DOHH2 (cell line): ENCODE measurements at regions not wholly inside any gene's neighbourhood (a gene's known extent, or its start where the extent isn't known, plus 50 kb on each side); places are given as distances from the start of the nearest gene placed in this dataset.

Source experiments
- H3F3A ChIP-seq: fragments of 200-600 bp; sonication (generic), shearing (Covaris generic); 2 replicates; pipeline ENCODE4 v1.6.0; 2016; ENCODE audit warnings: antibody characterized with exemption, mild to moderate bottlenecking; ENCODE audit not compliant: control insufficient read depth, insufficient read depth
- H3K27ac ChIP-seq: fragments of 200-600 bp; sonication (generic); 2 replicates; pipeline ENCODE4 v1.5.1; 2014; ENCODE audit warnings: low read depth, mild to moderate bottlenecking, low read length, moderate library complexity
- H3K27me3 ChIP-seq: fragments of 200-600 bp; sonication (generic); 2 replicates; pipeline ENCODE4 v1.6.1; 2014; ENCODE audit warnings: mild to moderate bottlenecking, low read length, mixed read lengths; ENCODE audit not compliant: control insufficient read depth
- H3K36me3 ChIP-seq: fragments of 200-600 bp; sonication (generic); 2 replicates; pipeline ENCODE4 v1.6.1; 2014; ENCODE audit warnings: mild to moderate bottlenecking, low read length, moderate library complexity, mixed read lengths; ENCODE audit not compliant: control insufficient read depth
- H3K4me1 ChIP-seq: fragments of 200-600 bp; sonication (generic); 2 replicates; pipeline ENCODE4 v1.6.1; 2014; ENCODE audit warnings: mild to moderate bottlenecking, low read length, mixed read lengths; ENCODE audit not compliant: control insufficient read depth
- H3K4me2 ChIP-seq: fragments of 200-600 bp; sonication (generic); 2 replicates; pipeline ENCODE4 v1.6.0; 2014; ENCODE audit warnings: mild to moderate bottlenecking, low read length, moderate library complexity
- H3K4me3 ChIP-seq: fragments of 200-600 bp; sonication (generic); 2 replicates; pipeline ENCODE4 v1.5.1; 2014; ENCODE audit warnings: mild to moderate bottlenecking, low read length, mixed read lengths
- H3K79me2 ChIP-seq: fragments of 200-600 bp; sonication (generic); 2 replicates; pipeline ENCODE4 v1.6.1; 2014; ENCODE audit warnings: mild to moderate bottlenecking, low read length, mixed read lengths; ENCODE audit not compliant: control insufficient read depth
- H3K9me2 ChIP-seq: fragments of 200-600 bp; sonication (generic); replicated peaks from 2 replicates; pipeline ENCODE4 v1.6.1; 2014; ENCODE audit warnings: mild to moderate bottlenecking, low read length, mixed read lengths; ENCODE audit not compliant: control insufficient read depth
- H3K9me3 ChIP-seq: fragments of 200-600 bp; sonication (generic); 2 replicates; pipeline ENCODE4 v1.6.1; 2014; ENCODE audit warnings: antibody characterized with exemption, low read length, mixed read lengths; ENCODE audit not compliant: control insufficient read depth, insufficient read depth
- H4K20me1 ChIP-seq: fragments of 200-600 bp; sonication (generic); 2 replicates; pipeline ENCODE4 v1.6.0; 2014; ENCODE audit warnings: low read depth, mild to moderate bottlenecking, antibody characterized with exemption, low read length, moderate library complexity; ENCODE audit not compliant: control insufficient read depth, insufficient read depth
- CTCF ChIP-seq: fragments of 200-600 bp; sonication (generic); IDR thresholded peaks from one replicate; pipeline ENCODE4 v1.5.1; 2014; ENCODE audit warnings: antibody characterized with exemption, mild to moderate bottlenecking, low read depth, low read length; ENCODE audit not compliant: poor library complexity, severe bottlenecking
- EZH2phosphoT487 ChIP-seq: fragments of 200-600 bp; sonication (generic); IDR thresholded peaks from 2 replicates; pipeline ENCODE4 v1.6.1; 2017; ENCODE audit warnings: borderline replicate concordance, mild to moderate bottlenecking, antibody characterized with exemption, low read length, moderate library complexity, mixed read lengths

GRCh38 chr6:4397307-4397706 lies 261.9 kb upstream of the ECI2 start:
- H3K4me2 ChIP-seq: no peak overlapping the region
- TF ChIP-seq CTCF (no peak), EZH2phosphoT487 (no peak)
- H4K20me1 ChIP-seq: no peaks in the 10 kb centered on the region
- no peak overlapping the region for H3K4me3 ChIP-seq
- H3K4me1 ChIP-seq: no peaks in the 10 kb centered on the region
- H3F3A ChIP-seq: no peaks in the 10 kb centered on the region
- H3K79me2 ChIP-seq: no peaks in the 10 kb centered on the region
- H3K36me3 ChIP-seq: no peaks in the 10 kb centered on the region
- no peaks in the 10 kb centered on the region for H3K9me3 ChIP-seq
- no peaks in the 10 kb centered on the region for H3K9me2 ChIP-seq
- H3K27ac ChIP-seq: no peak overlapping the region
- H3K27me3 ChIP-seq: no peaks in the 10 kb centered on the region; the same call in 1 of the 2 replicates

GRCh38 chr6:4396044-4396443 lies 260.7 kb upstream of the ECI2 start:
- Histone ChIP-seq H3K79me2 (no peaks in the 10 kb centered on the region), H3K4me1 (no peaks in the 10 kb centered on the region), H3K9me3 (no peaks in the 10 kb centered on the region), H3K36me3 (no peaks in the 10 kb centered on the region), H3K4me3 (no peak overlapping the region), H3F3A (no peaks in the 10 kb centered on the region), H3K27ac (no peak overlapping the region), H3K4me2 (no peak overlapping the region), H3K27me3 (no peaks in the 10 kb centered on the region; the same call in 1 of the 2 replicates), H3K9me2 (no peaks in the 10 kb centered on the region), H4K20me1 (no peaks in the 10 kb centered on the region)
- TF ChIP-seq CTCF (no peak), EZH2phosphoT487 (no peak)

GRCh38 chr6:4395386-4395785 lies 260.0 kb upstream of the ECI2 start:
- H4K20me1 ChIP-seq: no peaks in the 10 kb centered on the region

More at GRCh38 chr6:4395386-4395785, 260.0 kb upstream of the ECI2 start:
- Histone ChIP-seq H3F3A (no peaks in the 10 kb centered on the region), H3K4me3 (no peak overlapping the region), H3K27ac (no peak overlapping the region), H3K27me3 (no peaks in the 10 kb centered on the region; the same call in 1 of the 2 replicates), H3K9me2 (no peaks in the 10 kb centered on the region), H3K4me1 (no peaks in the 10 kb centered on the region), H3K9me3 (no peaks in the 10 kb centered on the region), H3K4me2 (no peak overlapping the region), H3K79me2 (no peaks in the 10 kb centered on the region), H3K36me3 (no peaks in the 10 kb centered on the region)
- TF ChIP-seq EZH2phosphoT487: no peak
- no peak for TF ChIP-seq CTCF
